ENCODE measurements at regions not wholly inside any gene's neighbourhood (a gene's known extent, or its start where the extent isn't known, plus 50 kb on each side); places are given as distances from the start of the nearest gene placed in this dataset.
"Not testable (repeated sequence)": the region's sequence is repeated elsewhere in the genome, so short reads cannot be mapped to it uniquely, and the experiment has no call there.

- no peak for FAIRE-seq
- DNase-seq (ENCODE audit: insufficient read length, low spot score) = no peak
Measured at GRCh38 chr5:117769877-117770276, 1195.3 kb upstream of the SEMA6A start.

- DNase-seq (ENCODE audit: insufficient read length, low spot score) = no peak
- no peak for FAIRE-seq
Measured at GRCh38 chr5:117763271-117763670, 1188.6 kb upstream of the SEMA6A start.

GRCh38 chr5:117761186-117761585 is 1186.6 kb upstream of the SEMA6A start:
- DNase-seq (ENCODE audit: insufficient read length, low spot score) = no peak
- FAIRE-seq = no peak

- DNase-seq (ENCODE audit: insufficient read length, low spot score) (no peak), FAIRE-seq (no peak)
Measured at GRCh38 chr5:117759849-117760499, 1185.4 kb upstream of the SEMA6A start.

GRCh38 chr5:117752403-117752802 is 1177.8 kb upstream of the SEMA6A start:
- FAIRE-seq (no peak), DNase-seq (ENCODE audit: insufficient read length, low spot score) (no peak)

GRCh38 chr5:117748336-117748735 is 1173.7 kb upstream of the SEMA6A start:
- no peak for FAIRE-seq
- no peak for DNase-seq (ENCODE audit: insufficient read length, low spot score)

GRCh38 chr5:117743337-117743736 is 1168.7 kb upstream of the SEMA6A start:
- no peak for DNase-seq (ENCODE audit: insufficient read length, low spot score)
- no peak for FAIRE-seq

GRCh38 chr5:117741655-117742206 is 1167.1 kb upstream of the SEMA6A start:
- no peak for FAIRE-seq
- no peak for DNase-seq (ENCODE audit: insufficient read length, low spot score)

GRCh38 chr5:117740268-117740667 is 1165.6 kb upstream of the SEMA6A start:
- DNase-seq (ENCODE audit: insufficient read length, low spot score) (no peak), FAIRE-seq (no peak)

GRCh38 chr5:117738571-117738970 is 1163.9 kb upstream of the SEMA6A start:
- FAIRE-seq = no peak
- DNase-seq (ENCODE audit: insufficient read length, low spot score) = no peak

GRCh38 chr5:117736698-117737097 is 1162.1 kb upstream of the SEMA6A start:
- FAIRE-seq (no peak), DNase-seq (ENCODE audit: insufficient read length, low spot score) (no peak)

GRCh38 chr5:117734056-117734455 is 1159.4 kb upstream of the SEMA6A start:
- DNase-seq (ENCODE audit: insufficient read length, low spot score) = no peak
- FAIRE-seq = no peak

- FAIRE-seq (no peak), DNase-seq (ENCODE audit: insufficient read length, low spot score) (no peak)
Measured at GRCh38 chr5:117733051-117733450, 1158.4 kb upstream of the SEMA6A start.

GRCh38 chr5:117732264-117732663 is 1157.6 kb upstream of the SEMA6A start:
- FAIRE-seq (no peak), DNase-seq (ENCODE audit: insufficient read length, low spot score) (no peak)

GRCh38 chr5:117731446-117731845 is 1156.8 kb upstream of the SEMA6A start:
- no peak for FAIRE-seq
- no peak for DNase-seq (ENCODE audit: insufficient read length, low spot score)

GRCh38 chr5:117720784-117721183 is 1146.2 kb upstream of the SEMA6A start:
- DNase-seq (ENCODE audit: insufficient read length, low spot score); FAIRE-seq: not testable (repeated sequence)

GRCh38 chr5:117719413-117719812 is 1144.8 kb upstream of the SEMA6A start:
- DNase-seq (ENCODE audit: insufficient read length, low spot score) = no peak
- no peak for FAIRE-seq

GRCh38 chr5:117713585-117714198 is 1139.1 kb upstream of the SEMA6A start:
- DNase-seq (ENCODE audit: insufficient read length, low spot score) (no peak), FAIRE-seq (no peak)

- no peak for DNase-seq (ENCODE audit: insufficient read length, low spot score)
- FAIRE-seq = no peak
Measured at GRCh38 chr5:117701062-117701461, 1126.4 kb upstream of the SEMA6A start.

- no peak for DNase-seq (ENCODE audit: insufficient read length, low spot score)
- no peak for FAIRE-seq
Measured at GRCh38 chr5:117692606-117693005, 1118.0 kb upstream of the SEMA6A start.

- DNase-seq (ENCODE audit: insufficient read length, low spot score) (no peak), FAIRE-seq (no peak)
Measured at GRCh38 chr5:117691081-117691870, 1116.7 kb upstream of the SEMA6A start.

- FAIRE-seq = no peak
- DNase-seq (ENCODE audit: insufficient read length, low spot score) = no peak
Measured at GRCh38 chr5:117690612-117691011, 1116.0 kb upstream of the SEMA6A start.
